H1 (cell line): ENCODE measurements at regions not wholly inside any gene's neighbourhood (a gene's known extent, or its start where the extent isn't known, plus 50 kb on each side); places are given as distances from the start of the nearest gene placed in this dataset.

ENCODE experiments used
- TF ChIP-seq, protein P1 (sequence below): IDR thresholded peaks from 2 replicates; pipeline ENCODE4 v1.6.1; 2012; ENCODE audit warnings: inconsistent platforms

DNA sequence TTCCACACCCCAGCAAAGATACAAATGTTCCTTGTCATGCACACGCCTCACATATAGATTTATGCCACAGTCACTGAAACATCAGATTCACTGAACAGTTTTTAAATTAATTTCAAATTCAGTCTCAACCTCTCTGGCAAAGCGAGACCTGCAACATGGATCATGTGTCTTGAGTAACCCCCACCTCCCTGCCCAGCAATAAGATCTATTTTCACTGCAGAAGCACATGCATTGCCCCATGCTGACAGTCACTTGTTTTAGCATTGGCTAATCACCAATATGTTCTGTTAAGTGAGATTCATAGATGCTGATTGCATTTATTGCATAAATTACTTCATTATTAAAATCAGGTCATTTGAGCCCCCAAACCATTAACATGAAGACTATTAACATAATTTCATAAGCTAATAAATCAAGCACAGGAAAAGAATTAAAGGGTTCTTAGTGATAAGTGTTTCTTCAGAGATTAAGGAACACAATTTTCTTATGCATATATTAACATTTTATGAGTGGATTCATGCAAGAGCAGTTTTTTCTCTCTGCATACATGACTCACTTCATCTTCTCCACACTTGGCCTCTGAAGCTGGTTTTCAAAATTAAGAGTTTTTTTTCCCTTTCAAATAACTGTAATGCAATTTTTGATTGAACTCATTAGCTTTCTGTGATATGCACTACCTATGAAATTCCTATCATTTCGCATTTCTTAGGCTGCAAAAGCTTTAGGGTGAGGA lies 173.2 kb upstream of the SOX4 start (continued):
- TF ChIP-seq, protein P1, sequence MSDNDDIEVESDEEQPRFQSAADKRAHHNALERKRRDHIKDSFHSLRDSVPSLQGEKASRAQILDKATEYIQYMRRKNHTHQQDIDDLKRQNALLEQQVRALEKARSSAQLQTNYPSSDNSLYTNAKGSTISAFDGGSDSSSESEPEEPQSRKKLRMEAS: no peak
